Endothelial cell of umbilical vein (primary cell): ENCODE measurements at regions not wholly inside any gene's neighbourhood (a gene's known extent, or its start where the extent isn't known, plus 50 kb on each side); places are given as distances from the start of the nearest gene placed in this dataset.

ENCODE experiments used
- BruUV-seq: library from RNA; stranded (reverse); fragments of 400-500 nt; replicated peaks from 2 replicates; lab custom pipeline; 2021; lab: Mats Ljungman, UMichigan
- CTCF ChIA-PET: fragments of 300-600, 350-600 bp; sonication (Branson Sonifier 250); formaldehyde crosslinking; loops from one replicate; lab custom pipeline; 2021; ENCODE audit warnings: antibody characterized with exemption, inconsistent platforms; lab: Charles Lee
- POLR2A ChIA-PET: fragments of 300-600, 350-600 bp; sonication (Branson Sonifier 250); formaldehyde crosslinking; loops from one replicate; lab custom pipeline; 2021; ENCODE audit warnings: antibody characterized with exemption, inconsistent platforms; lab: Charles Lee
- DNase-seq: peaks from one replicate; pipeline ENCODE4 v3.0.0-alpha.2; 2011; ENCODE audit warnings: low read depth, low spot score
- FAIRE-seq: peaks from 2 replicates; lab custom pipeline; 2011; peaks lifted over from hg19 to GRCh38; lab: Jason Lieb, UNC
- H2AFZ ChIP-seq: 2 replicates; pipeline ENCODE4 v1.6.0; 2012; ENCODE audit warnings: low read depth, low read length, control low read depth, inconsistent platforms
- H3K27ac ChIP-seq: 2 replicates; pipeline ENCODE4 v1.5.1; 2011; ENCODE audit warnings: low read depth, mild to moderate bottlenecking, control low read depth, low read length, moderate library complexity; ENCODE audit not compliant: insufficient read depth
- H3K27me3 ChIP-seq, 2 experiments: 2 replicates each; pipeline versions ENCODE4 v1.6.0 to v1.6.1; 2011; ENCODE audit warnings: low read length in 2 of 2, mixed read lengths in 1 of 2; ENCODE audit not compliant: control insufficient read depth in 2 of 2, insufficient read depth in 2 of 2
- H3K36me3 ChIP-seq, 2 experiments: 2 replicates in 1 of 2; 3 replicates in 1 of 2; pipeline ENCODE4 v1.5.1; 2011; ENCODE audit warnings: low read length in 2 of 2, mild to moderate bottlenecking in 1 of 2, moderate library complexity in 1 of 2; ENCODE audit not compliant: control insufficient read depth in 2 of 2, insufficient read depth in 2 of 2; ENCODE audit errors: extremely low read depth in 1 of 2
- H3K4me1 ChIP-seq: 3 replicates; pipeline ENCODE4 v1.5.1; 2011; ENCODE audit warnings: mild to moderate bottlenecking, low read length; ENCODE audit not compliant: control insufficient read depth, insufficient read depth; ENCODE audit errors: extremely low read depth
- H3K4me2 ChIP-seq: 2 replicates; pipeline ENCODE4 v1.6.1; 2011; ENCODE audit warnings: low read length, control low read depth, mixed read lengths; ENCODE audit not compliant: insufficient read depth
- H3K4me3 ChIP-seq, 3 experiments: fragments of 200-600 bp in 1 of 3; sonication (generic), shearing (Covaris generic) in 1 of 3; replicated peaks in 1 of 3; 2 replicates each; pipeline ENCODE4 v1.5.1; 2011 to 2016; ENCODE audit warnings: control low read depth in 3 of 3, low read length in 3 of 3, mild to moderate bottlenecking in 2 of 3, inconsistent platforms in 1 of 3, low read depth in 1 of 3, moderate library complexity in 1 of 3; ENCODE audit not compliant: insufficient read depth in 1 of 3
- H3K79me2 ChIP-seq: 2 replicates; pipeline ENCODE4 v1.6.0; 2012; ENCODE audit warnings: low read length, inconsistent platforms; ENCODE audit not compliant: control insufficient read depth, insufficient read depth
- H3K9ac ChIP-seq: replicated peaks from 2 replicates; pipeline ENCODE3; 2011; ENCODE audit warnings: low read length, control low read depth; ENCODE audit not compliant: insufficient read depth; ENCODE audit errors: extremely low read depth
- H3K9me1 ChIP-seq: replicated peaks from 3 replicates; pipeline ENCODE4 v1.6.0; 2011; ENCODE audit warnings: mild to moderate bottlenecking, low read length; ENCODE audit not compliant: control insufficient read depth, insufficient read depth; ENCODE audit errors: extremely low read depth
- H3K9me3 ChIP-seq: replicated peaks from 2 replicates; pipeline ENCODE4 v1.5.1; 2012; ENCODE audit warnings: low read length, inconsistent platforms; ENCODE audit not compliant: control insufficient read depth, insufficient read depth
- H4K20me1 ChIP-seq: replicated peaks from 2 replicates; pipeline ENCODE3; 2011; ENCODE audit warnings: mild to moderate bottlenecking, low read length; ENCODE audit not compliant: control insufficient read depth, insufficient read depth; ENCODE audit errors: extremely low read depth
- EZH2 ChIP-seq: IDR thresholded peaks from 2 replicates; pipeline ENCODE4 v1.6.1; 2012; ENCODE audit warnings: borderline replicate concordance, low read depth, mild to moderate bottlenecking, moderate library complexity, low read length, inconsistent platforms; ENCODE audit not compliant: severe bottlenecking
- FOS ChIP-seq: IDR thresholded peaks from 2 replicates; pipeline ENCODE4 v1.6.1; 2011; ENCODE audit warnings: mild to moderate bottlenecking, low read length, moderate library complexity, borderline replicate concordance; ENCODE audit not compliant: insufficient read depth
- GATA2 ChIP-seq: IDR thresholded peaks from 2 replicates; pipeline ENCODE4 v1.7.0; 2011; ENCODE audit warnings: low read depth, mild to moderate bottlenecking, moderate library complexity, mixed read lengths, low read length; ENCODE audit not compliant: insufficient read length, insufficient read depth
- JUN ChIP-seq: IDR thresholded peaks from 2 replicates; pipeline ENCODE4 v1.6.1; 2011; ENCODE audit warnings: borderline replicate concordance, low read depth; ENCODE audit not compliant: insufficient read length, insufficient read depth
- MYC ChIP-seq: IDR thresholded peaks from one replicate; pipeline ENCODE4 v1.6.1; 2011; ENCODE audit warnings: mild to moderate bottlenecking, low read depth, low read length
- POLR2A ChIP-seq: IDR thresholded peaks from 2 replicates; pipeline ENCODE4 v1.6.1; 2012; ENCODE audit warnings: low read depth, mild to moderate bottlenecking, control low read depth, low read length
- POLR2AphosphoS5 ChIP-seq: IDR thresholded peaks from 2 replicates; pipeline ENCODE4 v1.6.1; 2012; ENCODE audit warnings: low read depth, mild to moderate bottlenecking, control low read depth, low read length, moderate library complexity; ENCODE audit not compliant: insufficient read depth
- dilution Hi-C: fragments of 300-500 bp; cut with MboI; formaldehyde crosslinking; loops from one replicate; pipeline ENCODE4 v1.15.0; 2019; ENCODE audit warnings: low sequenced_read_pairs; ENCODE audit not compliant: extremely low pct_ligation_motif_present
- intact Hi-C: fragments of 100-400 bp; cut with micrococcal nuclease; formaldehyde crosslinking; loops from one replicate; pipeline ENCODE4 v1.10.0; 2022
- TF ChIP-seq, protein P1 (sequence below): IDR thresholded peaks from 2 replicates; pipeline ENCODE4 v1.6.1; 2011; ENCODE audit not compliant: insufficient read depth, insufficient read length
- TF ChIP-seq, protein P2 (sequence below), 2 donors: IDR thresholded peaks; 1 replicate in 1 of 2; 2 replicates in 1 of 2; pipeline ENCODE4 v1.5.1; 2011; ENCODE audit warnings: low read length in 2 of 2, mild to moderate bottlenecking in 2 of 2, moderate library complexity in 2 of 2, control low read depth in 1 of 2, inconsistent platforms in 1 of 2, low read depth in 1 of 2; ENCODE audit not compliant: insufficient read depth in 1 of 2; ENCODE audit errors: extremely low read depth in 1 of 2

DNA sequence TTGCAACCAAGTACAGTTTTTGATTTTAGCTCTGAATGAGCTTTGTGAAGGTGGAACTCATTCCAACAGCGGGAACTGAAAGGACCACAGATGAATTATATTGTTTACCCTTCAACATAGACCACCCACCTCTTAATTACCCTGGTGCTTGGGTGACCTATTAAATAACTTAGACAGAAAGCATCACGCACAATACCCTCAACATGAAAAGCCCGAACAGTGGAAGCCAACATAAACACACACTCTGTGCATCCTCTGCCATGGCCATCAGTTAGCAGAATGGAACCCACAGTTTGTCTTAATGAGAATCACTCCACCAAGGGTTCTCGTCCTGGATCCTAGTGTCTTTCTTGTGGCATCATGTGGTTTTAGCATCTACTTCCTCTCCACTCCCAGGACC, 60.5 kb downstream of the FOXF2 start:
- intact Hi-C loops, result no loop called here
- TF ChIP-seq EZH2 (no peak), GATA2 (no peak), POLR2AphosphoS5 (no peak), MYC (no peak), FOS (no peak), JUN (no peak), POLR2A (no peak)
- TF ChIP-seq, protein P1, sequence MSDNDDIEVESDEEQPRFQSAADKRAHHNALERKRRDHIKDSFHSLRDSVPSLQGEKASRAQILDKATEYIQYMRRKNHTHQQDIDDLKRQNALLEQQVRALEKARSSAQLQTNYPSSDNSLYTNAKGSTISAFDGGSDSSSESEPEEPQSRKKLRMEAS, result no peak
- TF ChIP-seq, protein P2, sequence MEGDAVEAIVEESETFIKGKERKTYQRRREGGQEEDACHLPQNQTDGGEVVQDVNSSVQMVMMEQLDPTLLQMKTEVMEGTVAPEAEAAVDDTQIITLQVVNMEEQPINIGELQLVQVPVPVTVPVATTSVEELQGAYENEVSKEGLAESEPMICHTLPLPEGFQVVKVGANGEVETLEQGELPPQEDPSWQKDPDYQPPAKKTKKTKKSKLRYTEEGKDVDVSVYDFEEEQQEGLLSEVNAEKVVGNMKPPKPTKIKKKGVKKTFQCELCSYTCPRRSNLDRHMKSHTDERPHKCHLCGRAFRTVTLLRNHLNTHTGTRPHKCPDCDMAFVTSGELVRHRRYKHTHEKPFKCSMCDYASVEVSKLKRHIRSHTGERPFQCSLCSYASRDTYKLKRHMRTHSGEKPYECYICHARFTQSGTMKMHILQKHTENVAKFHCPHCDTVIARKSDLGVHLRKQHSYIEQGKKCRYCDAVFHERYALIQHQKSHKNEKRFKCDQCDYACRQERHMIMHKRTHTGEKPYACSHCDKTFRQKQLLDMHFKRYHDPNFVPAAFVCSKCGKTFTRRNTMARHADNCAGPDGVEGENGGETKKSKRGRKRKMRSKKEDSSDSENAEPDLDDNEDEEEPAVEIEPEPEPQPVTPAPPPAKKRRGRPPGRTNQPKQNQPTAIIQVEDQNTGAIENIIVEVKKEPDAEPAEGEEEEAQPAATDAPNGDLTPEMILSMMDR (IDR thresholded peaks at IDR 0.05; ENCODE audit: extremely low read depth in 1 of 2, insufficient read depth in 1 of 2, low read depth in 1 of 2, low read length in 2 of 2), result no peak

More for the DNA sequence above, 60.5 kb downstream of the FOXF2 start:
- Histone ChIP-seq H3K27ac (no peak overlapping the region), H3K79me2 (no peaks in the 10 kb centered on the region), H3K9ac (no peak overlapping the region), H3K27me3 (no peaks in the 10 kb centered on the region), H3K4me1 (no peaks in the 10 kb centered on the region), H3K9me3 (no peaks in the 10 kb centered on the region), H2AFZ (no peak overlapping the region), H4K20me1 (no peaks in the 10 kb centered on the region), H3K4me3 (no peak overlapping the region), H3K36me3 (no peaks in the 10 kb centered on the region), H3K9me1 (no peaks in the 10 kb centered on the region), H3K4me2 (no peak overlapping the region)
- POLR2A ChIA-PET, result no interaction called here
- no TSS peak for BruUV-seq
- FAIRE-seq (no peak), DNase-seq (no peak)
- CTCF ChIA-PET, result interaction anchor here (6.5 kb wide), 1 partner anchor 14 kb away, joined by 48 read pairs; no protein-coding TSS in a partner anchor
- dilution Hi-C loops, result no loop called here
